Natural killer cell (primary cell): ENCODE measurements at regions not wholly inside any gene's neighbourhood (a gene's known extent, or its start where the extent isn't known, plus 50 kb on each side); places are given as distances from the start of the nearest gene placed in this dataset.
A peak's percentile ranks its signal among the peaks of the same experiment; 100 is the strongest.

Source experiments
- ATAC-seq, 3 donors: fragments of 150-1000 bp in 2 of 3; fragments of 200-7000 bp in 1 of 3; cut with Tn5 transposase; 1 replicate in 1 of 3; 2 replicates in 2 of 3; pipeline ENCODE4 v1.10.0; 2021; ENCODE audit warnings: mild to moderate bottlenecking in 2 of 3, moderate library complexity in 2 of 3
- DNase-seq, 2 donors: peaks; one replicate each; pipeline versions ENCODE4 v3.0.0 to v3.0.0-alpha.2; 2013 to 2021; ENCODE audit warnings: mixed read lengths in 1 of 2
- H3K27ac ChIP-seq: one replicate; pipeline ENCODE4 v1.5.1; 2013; ENCODE audit warnings: mild to moderate bottlenecking, low read length
- H3K27me3 ChIP-seq: one replicate; pipeline ENCODE4 v1.6.1; 2013; ENCODE audit warnings: low read length; ENCODE audit not compliant: control insufficient read depth, insufficient read depth
- H3K36me3 ChIP-seq: one replicate; pipeline ENCODE4 v1.6.1; 2013; ENCODE audit warnings: low read length; ENCODE audit not compliant: control insufficient read depth, insufficient read depth
- H3K4me1 ChIP-seq: one replicate; pipeline ENCODE4 v1.6.1; 2013; ENCODE audit warnings: low read length; ENCODE audit not compliant: control insufficient read depth, insufficient read depth
- H3K4me3 ChIP-seq: one replicate; pipeline ENCODE4 v1.5.1; 2013; ENCODE audit warnings: low read length
- H3K9me3 ChIP-seq: one replicate; pipeline ENCODE4 v1.6.1; 2013; ENCODE audit warnings: low read length; ENCODE audit not compliant: control insufficient read depth, insufficient read depth
- H3K27ac Mint-ChIP-seq, 2 donors: one replicate each; pipeline ENCODE4 v1.8.0; 2022; ENCODE audit warnings: mild to moderate bottlenecking in 2 of 2, mixed read lengths in 2 of 2, moderate library complexity in 1 of 2
- H3K27me3 Mint-ChIP-seq, 2 donors: one replicate each; pipeline ENCODE4 v1.8.0; 2022; ENCODE audit warnings: low read depth in 2 of 2, mixed read lengths in 2 of 2
- H3K36me3 Mint-ChIP-seq: one replicate; pipeline ENCODE4 v1.8.0; 2022; ENCODE audit warnings: mixed read lengths
- H3K4me1 Mint-ChIP-seq, 2 donors: one replicate each; pipeline ENCODE4 v1.8.0; 2022; ENCODE audit warnings: mixed read lengths in 2 of 2
- H3K4me3 Mint-ChIP-seq: one replicate; pipeline ENCODE4 v1.8.0; 2022; ENCODE audit warnings: mild to moderate bottlenecking, moderate library complexity, mixed read lengths
- H3K9me3 Mint-ChIP-seq, 2 donors: one replicate each; pipeline ENCODE4 v1.8.0; 2022; ENCODE audit warnings: mixed read lengths in 2 of 2
- CTCF ChIP-seq: fragments of 200-600 bp; IDR thresholded peaks from one replicate; pipeline ENCODE4 v1.8.0; 2022; ENCODE audit warnings: antibody characterized with exemption
- WGBS: methylation state at CpG from one replicate; pipeline ENCODE4 v1.1.7; 2013; ENCODE audit warnings: missing lambda C conversion rate; ENCODE audit not compliant: insufficient coverage; 5-methylcytosine and 5-hydroxymethylcytosine counted together
- intact Hi-C: fragments of 100-400 bp; cut with micrococcal nuclease; formaldehyde crosslinking; loops from one replicate; pipeline ENCODE4 v1.14.2; 2022

DNA sequence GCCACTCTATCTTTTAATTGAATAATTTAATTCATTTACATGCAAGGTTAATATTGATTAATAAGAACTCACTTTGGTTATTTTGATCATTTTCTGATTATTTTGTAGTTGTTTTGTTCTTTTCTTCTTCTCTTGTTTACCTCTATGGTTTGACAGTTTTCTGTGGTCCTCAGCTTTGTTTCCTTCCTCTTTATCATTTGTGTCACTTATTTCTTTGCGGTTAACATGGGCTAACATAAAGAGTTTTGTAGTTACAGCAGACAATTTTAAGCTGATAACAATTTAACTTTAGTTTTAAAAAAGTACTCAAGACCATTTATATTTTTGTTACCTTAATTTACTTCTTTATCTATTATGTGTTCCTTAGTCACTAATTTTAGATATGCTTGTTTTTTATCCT, 1032.8 kb upstream of the RAG2 start:
- Mint-ChIP-seq H3K27me3 (no peaks in the 10 kb centered on the region), H3K36me3 (peaks cover 43% of the 10 kb centered on the region), H3K4me1 (peaks cover 56 to 64% of the 10 kb centered on the region in 2 donors), H3K27ac (peak overlapping the region; percentile 72 to 88), H3K9me3 (peaks cover 11 to 17% of the 10 kb centered on the region in 2 donors), H3K4me3 (peak overlapping the region; percentile 85)
- intact Hi-C loops = loop anchor here (5.0 kb wide), 2 partner anchors 129 to 179 kb away; no protein-coding TSS in a partner anchor
- WGBS = no CpG with 5 or more reads among the region's 1 CpG
- Histone ChIP-seq H3K36me3 (no peaks in the 10 kb centered on the region), H3K4me1 (peaks cover 6% of the 10 kb centered on the region), H3K27ac (peak overlapping the region; percentile 42), H3K9me3 (no peaks in the 10 kb centered on the region), H3K27me3 (no peaks in the 10 kb centered on the region), H3K4me3 (no peak overlapping the region)
- DNase-seq (no peak), ATAC-seq (peak in 2 of 3 donors; percentile 62 to 81)
- no peak for TF ChIP-seq CTCF

GRCh38 chr11:37623778-37624177, 1025.7 kb upstream of the RAG2 start:
- ATAC-seq (no peak), DNase-seq (no peak)
- Mint-ChIP-seq H3K27me3 (no peaks in the 10 kb centered on the region), H3K36me3 (peaks cover 29% of the 10 kb centered on the region), H3K9me3 (peaks cover 11 to 13% of the 10 kb centered on the region in 2 donors), H3K4me1 (peaks cover 6 to 26% of the 10 kb centered on the region in 2 donors), H3K4me3 (no peak overlapping the region), H3K27ac (no peak overlapping the region)
- no peaks in the 10 kb centered on the region for H3K27me3 ChIP-seq
- H3K27ac ChIP-seq = no peak overlapping the region
- no peak for TF ChIP-seq CTCF
- intact Hi-C loops = no loop called here
- 65% methylated on average over 1 of the region's 3 CpGs for WGBS
- H3K9me3 ChIP-seq = peaks cover 2% of the 10 kb centered on the region
- H3K4me1 ChIP-seq = no peaks in the 10 kb centered on the region
- H3K4me3 ChIP-seq = no peak overlapping the region
- H3K36me3 ChIP-seq = no peaks in the 10 kb centered on the region

GRCh38 chr11:37621662-37622061, 1023.6 kb upstream of the RAG2 start:
- WGBS = 81% methylated on average over 1 of the region's 1 CpG
- Mint-ChIP-seq H3K4me1 (peaks cover 8 to 16% of the 10 kb centered on the region in 2 donors), H3K27ac (no peak overlapping the region), H3K36me3 (peaks cover 14% of the 10 kb centered on the region), H3K4me3 (no peak overlapping the region), H3K9me3 (peaks cover 4 to 10% of the 10 kb centered on the region in 2 donors), H3K27me3 (no peaks in the 10 kb centered on the region)
- intact Hi-C loops = no loop called here
- Histone ChIP-seq H3K36me3 (no peaks in the 10 kb centered on the region), H3K4me1 (no peaks in the 10 kb centered on the region), H3K9me3 (peaks cover 3% of the 10 kb centered on the region), H3K27ac (no peak overlapping the region), H3K27me3 (no peaks in the 10 kb centered on the region), H3K4me3 (no peak overlapping the region)
- no peak for ATAC-seq
- TF ChIP-seq CTCF = no peak
- no peak for DNase-seq

DNA sequence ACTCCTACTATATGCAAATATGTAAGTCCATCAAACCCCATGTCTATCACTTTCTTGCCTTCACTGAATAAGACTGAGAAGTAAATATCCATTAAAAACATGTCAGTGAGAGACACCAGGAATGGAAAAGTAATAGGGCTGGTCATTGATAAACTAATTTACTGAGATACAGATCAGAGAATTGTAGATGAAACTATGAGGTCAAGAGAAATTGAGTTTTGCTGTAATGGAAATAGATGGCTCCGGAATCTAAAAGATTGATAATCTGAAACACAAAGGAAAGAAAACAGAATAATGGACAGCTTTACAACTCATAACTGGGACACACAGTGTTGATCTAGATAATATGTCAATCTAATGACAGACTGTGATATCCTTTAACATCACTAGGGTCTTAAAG, 1018.3 kb upstream of the RAG2 start:
- H3K9me3 Mint-ChIP-seq = peaks cover 2 to 6% of the 10 kb centered on the region in 2 donors
- no peak for ATAC-seq
- H3K27ac Mint-ChIP-seq = no peak overlapping the region
- no peaks in the 10 kb centered on the region for H3K27me3 Mint-ChIP-seq
- Histone ChIP-seq H3K27ac (no peak overlapping the region), H3K4me1 (no peaks in the 10 kb centered on the region), H3K9me3 (peaks cover 3% of the 10 kb centered on the region), H3K27me3 (no peaks in the 10 kb centered on the region), H3K4me3 (no peak overlapping the region), H3K36me3 (no peaks in the 10 kb centered on the region)
- DNase-seq = no peak
- no CpG with 5 or more reads among the region's 1 CpG for WGBS
- H3K36me3 Mint-ChIP-seq = peaks cover 14% of the 10 kb centered on the region
- peaks cover 11 to 17% of the 10 kb centered on the region in 2 donors for H3K4me1 Mint-ChIP-seq
- intact Hi-C loops = no loop called here
- no peak for TF ChIP-seq CTCF
- no peak overlapping the region for H3K4me3 Mint-ChIP-seq
